Activated CD4-positive, alpha-beta memory T cell treated with anti-CD3 and anti-CD28 coated beads for 36 hours (primary cell): ENCODE measurements at regions not wholly inside any gene's neighbourhood (a gene's known extent, or its start where the extent isn't known, plus 50 kb on each side); places are given as distances from the start of the nearest gene placed in this dataset.

Experiments
- CTCF ChIA-PET: fragments of 350-600 bp; sonication (Branson Sonifier 250); formaldehyde crosslinking; loops from one replicate; lab custom pipeline; 2021; ENCODE audit warnings: antibody characterized with exemption, inconsistent platforms; lab: Charles Lee
- POLR2A ChIA-PET: fragments of 350-600 bp; sonication (Branson Sonifier 250); formaldehyde crosslinking; loops from one replicate; lab custom pipeline; 2021; ENCODE audit warnings: antibody characterized with exemption; lab: Charles Lee
- DNase-seq: peaks from one replicate; pipeline ENCODE4 v3.0.0-alpha.2; 2020
- H3K27ac Mint-ChIP-seq: one replicate; pipeline ENCODE4 v1.8.0; 2021; ENCODE audit warnings: mixed read lengths
- H3K27me3 Mint-ChIP-seq: one replicate; pipeline ENCODE4 v1.8.0; 2021; ENCODE audit warnings: mixed read lengths
- H3K36me3 Mint-ChIP-seq: one replicate; pipeline ENCODE4 v1.8.0; 2021; ENCODE audit warnings: mixed read lengths
- H3K4me1 Mint-ChIP-seq: one replicate; pipeline ENCODE4 v1.8.0; 2021; ENCODE audit warnings: low read depth, mixed read lengths
- H3K4me3 Mint-ChIP-seq: one replicate; pipeline ENCODE4 v1.8.0; 2021; ENCODE audit warnings: mild to moderate bottlenecking, mixed read lengths
- H3K9me3 Mint-ChIP-seq: one replicate; pipeline ENCODE4 v1.8.0; 2021; ENCODE audit warnings: mixed read lengths
- intact Hi-C: fragments of 100-400 bp; cut with micrococcal nuclease; formaldehyde crosslinking; loops from one replicate; pipeline ENCODE4 v1.15.1; 2023

- Mint-ChIP-seq H3K27ac (no peak overlapping the region), H3K4me1 (no peaks in the 10 kb centered on the region), H3K27me3 (peaks cover 4% of the 10 kb centered on the region), H3K36me3 (no peaks in the 10 kb centered on the region), H3K4me3 (no peak overlapping the region), H3K9me3 (no peaks in the 10 kb centered on the region)
- CTCF ChIA-PET, result no interaction called here
- no peak for DNase-seq
- POLR2A ChIA-PET, result no interaction called here
- intact Hi-C loops, result no loop called here
Observed at GRCh38 chr5:38751103-38751502, 94.7 kb upstream of the OSMR start.

DNA sequence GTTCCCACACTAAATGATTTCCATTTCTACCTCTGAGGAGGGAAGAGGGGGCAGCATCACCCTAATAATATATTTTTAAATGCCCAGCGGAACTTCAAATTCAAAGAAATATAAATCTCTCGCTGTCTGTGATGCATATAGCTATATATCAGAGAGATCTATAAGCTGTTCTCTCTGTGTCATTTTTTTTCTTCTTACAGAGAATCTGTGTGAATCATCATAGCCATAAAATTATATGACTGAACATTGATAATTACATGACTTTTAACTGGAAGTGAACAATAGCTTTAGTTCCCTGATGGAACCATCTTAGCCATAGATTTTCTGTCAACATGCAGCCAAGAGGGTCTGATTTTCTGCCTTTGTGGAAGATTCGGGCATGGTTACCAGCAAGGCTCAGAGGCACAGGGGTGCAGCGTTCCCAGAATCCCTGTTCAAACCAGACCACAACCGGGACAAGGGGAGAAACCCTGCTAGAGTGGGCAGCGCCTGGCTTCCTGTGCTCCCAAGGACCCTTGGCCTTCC, 93.7 kb upstream of the OSMR start:
- no peak overlapping the region for H3K4me3 Mint-ChIP-seq
- H3K4me1 Mint-ChIP-seq, result no peaks in the 10 kb centered on the region
- intact Hi-C loops, result no loop called here
- POLR2A ChIA-PET, result no interaction called here
- H3K36me3 Mint-ChIP-seq, result no peaks in the 10 kb centered on the region
- no peak for DNase-seq
- H3K9me3 Mint-ChIP-seq, result no peaks in the 10 kb centered on the region
- H3K27ac Mint-ChIP-seq, result no peak overlapping the region
- H3K27me3 Mint-ChIP-seq, result peaks cover 4% of the 10 kb centered on the region
- CTCF ChIA-PET, result no interaction called here

- no peaks in the 10 kb centered on the region for H3K4me1 Mint-ChIP-seq
- CTCF ChIA-PET, result no interaction called here
- no peaks in the 10 kb centered on the region for H3K9me3 Mint-ChIP-seq
- intact Hi-C loops, result no loop called here
- peaks cover 1% of the 10 kb centered on the region for H3K27me3 Mint-ChIP-seq
- no peak overlapping the region for H3K4me3 Mint-ChIP-seq
- H3K27ac Mint-ChIP-seq, result no peak overlapping the region
- no peaks in the 10 kb centered on the region for H3K36me3 Mint-ChIP-seq
- no peak for DNase-seq
- POLR2A ChIA-PET, result no interaction called here
Observed at GRCh38 chr5:38752622-38753021, 93.2 kb upstream of the OSMR start.

- POLR2A ChIA-PET, result no interaction called here
- CTCF ChIA-PET, result no interaction called here
- H3K27ac Mint-ChIP-seq, result no peak overlapping the region
- H3K9me3 Mint-ChIP-seq, result no peaks in the 10 kb centered on the region
- peaks cover 1% of the 10 kb centered on the region for H3K27me3 Mint-ChIP-seq
- H3K36me3 Mint-ChIP-seq, result no peaks in the 10 kb centered on the region
- DNase-seq, result no peak
- H3K4me1 Mint-ChIP-seq, result no peaks in the 10 kb centered on the region
- intact Hi-C loops, result no loop called here
- no peak overlapping the region for H3K4me3 Mint-ChIP-seq
Observed at GRCh38 chr5:38753141-38753540, 92.7 kb upstream of the OSMR start.

GRCh38 chr5:38753776-38754175, 92.0 kb upstream of the OSMR start:
- no peak for DNase-seq
- Mint-ChIP-seq H3K27me3 (peaks cover 1% of the 10 kb centered on the region), H3K4me3 (no peak overlapping the region), H3K27ac (no peak overlapping the region), H3K36me3 (no peaks in the 10 kb centered on the region), H3K4me1 (no peaks in the 10 kb centered on the region), H3K9me3 (no peaks in the 10 kb centered on the region)
- ChIA-PET POLR2A (no interaction called here), CTCF (no interaction called here)
- intact Hi-C loops, result no loop called here

DNA sequence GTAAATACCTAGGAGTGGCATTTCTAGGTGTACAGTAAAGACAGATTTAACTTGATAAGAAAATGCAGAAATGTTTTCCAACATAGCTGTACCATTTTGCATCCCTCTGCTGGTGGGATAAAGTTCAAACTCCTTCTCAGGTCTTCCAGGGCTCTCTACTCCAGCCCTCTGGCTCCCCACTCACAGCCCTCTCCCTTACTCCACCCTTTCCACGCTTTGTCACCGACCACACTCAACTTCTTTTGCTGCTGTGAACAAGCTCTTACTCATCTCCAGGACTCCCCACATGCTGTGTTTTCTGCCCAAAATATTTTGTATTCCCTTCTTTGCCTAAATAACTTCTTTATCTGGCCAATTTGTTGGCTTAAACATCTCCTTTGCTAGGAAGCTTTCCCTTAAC, 90.6 kb upstream of the OSMR start:
- ChIA-PET POLR2A (no interaction called here), CTCF (interaction anchor here (0.9 kb wide), 1 partner anchor 314 kb away, joined by 3 read pairs; no protein-coding TSS in a partner anchor)
- Mint-ChIP-seq H3K9me3 (no peaks in the 10 kb centered on the region), H3K27ac (no peak overlapping the region), H3K4me1 (no peaks in the 10 kb centered on the region), H3K36me3 (no peaks in the 10 kb centered on the region), H3K27me3 (peaks cover 1% of the 10 kb centered on the region), H3K4me3 (no peak overlapping the region)
- intact Hi-C loops, result no loop called here
- DNase-seq, result no peak

- ChIA-PET CTCF (interaction anchor here (0.9 kb wide), 1 partner anchor 314 kb away, joined by 3 read pairs; no protein-coding TSS in a partner anchor), POLR2A (no interaction called here)
- peaks cover 1% of the 10 kb centered on the region for H3K27me3 Mint-ChIP-seq
Observed at GRCh38 chr5:38756068-38756467, 89.7 kb upstream of the OSMR start.

GRCh38 chr5:38757451-38758245, 88.2 kb upstream of the OSMR start:
- intact Hi-C loops, result no loop called here
- POLR2A ChIA-PET, result no interaction called here
- Mint-ChIP-seq H3K4me1 (no peaks in the 10 kb centered on the region), H3K9me3 (no peaks in the 10 kb centered on the region), H3K36me3 (no peaks in the 10 kb centered on the region), H3K4me3 (no peak overlapping the region), H3K27me3 (peaks cover 1% of the 10 kb centered on the region), H3K27ac (no peak overlapping the region)
- DNase-seq, result no peak
- CTCF ChIA-PET, result no interaction called here

More at GRCh38 chr5:38756068-38756467, 89.7 kb upstream of the OSMR start:
- no peaks in the 10 kb centered on the region for H3K36me3 Mint-ChIP-seq
- H3K9me3 Mint-ChIP-seq, result no peaks in the 10 kb centered on the region
- no peak overlapping the region for H3K27ac Mint-ChIP-seq
- DNase-seq, result no peak
- intact Hi-C loops, result no loop called here
- H3K4me3 Mint-ChIP-seq, result no peak overlapping the region
- H3K4me1 Mint-ChIP-seq, result no peaks in the 10 kb centered on the region

DNA sequence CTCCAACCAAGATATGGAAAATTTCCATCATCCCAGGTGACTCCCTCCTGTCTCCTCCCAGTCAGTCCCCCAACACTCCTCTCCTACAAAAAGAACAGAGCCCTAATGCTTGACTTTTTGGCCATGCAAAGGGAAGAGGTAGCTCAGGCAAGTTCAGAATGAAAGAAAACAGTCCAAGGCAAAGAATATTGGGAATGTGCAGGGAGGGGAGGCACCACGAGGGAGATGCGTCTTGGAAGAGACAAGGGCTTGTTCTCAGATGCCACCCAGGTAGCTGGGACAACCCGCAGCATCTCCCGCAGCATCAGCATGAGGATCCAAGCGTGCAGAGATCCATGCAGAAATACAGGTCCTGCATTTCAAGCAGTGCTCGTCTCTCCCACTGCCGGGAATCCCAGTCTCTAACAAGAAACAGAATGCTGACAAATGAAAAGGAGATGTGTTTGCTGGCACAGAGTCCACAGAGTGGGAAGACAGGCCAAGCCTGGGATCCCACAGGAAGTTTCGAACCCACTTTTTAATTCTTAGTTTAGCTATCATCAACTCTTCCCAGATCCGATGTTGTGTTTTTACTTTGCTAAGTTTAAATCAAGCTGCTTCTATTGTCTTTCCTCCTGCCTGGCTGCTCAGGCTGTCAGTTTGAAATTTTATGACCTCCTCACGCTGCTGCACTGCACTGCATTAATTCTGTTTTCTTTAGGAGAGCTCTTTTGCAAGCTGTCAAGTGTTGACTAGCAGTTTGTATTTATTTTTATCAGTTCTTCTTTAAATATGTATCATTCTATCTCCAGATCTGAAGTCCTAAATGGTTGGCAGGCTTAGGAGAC, 86.8 kb upstream of the OSMR start:
- DNase-seq, result no peak
- Mint-ChIP-seq H3K4me3 (no peak overlapping the region), H3K27ac (no peak overlapping the region), H3K4me1 (no peaks in the 10 kb centered on the region), H3K36me3 (no peaks in the 10 kb centered on the region), H3K9me3 (no peaks in the 10 kb centered on the region), H3K27me3 (peaks cover 1% of the 10 kb centered on the region)
- POLR2A ChIA-PET, result no interaction called here
- intact Hi-C loops, result no loop called here
- CTCF ChIA-PET, result interaction anchor here (1.1 kb wide), 1 partner anchor 51 kb away, joined by 3 read pairs; no protein-coding TSS in a partner anchor

DNA sequence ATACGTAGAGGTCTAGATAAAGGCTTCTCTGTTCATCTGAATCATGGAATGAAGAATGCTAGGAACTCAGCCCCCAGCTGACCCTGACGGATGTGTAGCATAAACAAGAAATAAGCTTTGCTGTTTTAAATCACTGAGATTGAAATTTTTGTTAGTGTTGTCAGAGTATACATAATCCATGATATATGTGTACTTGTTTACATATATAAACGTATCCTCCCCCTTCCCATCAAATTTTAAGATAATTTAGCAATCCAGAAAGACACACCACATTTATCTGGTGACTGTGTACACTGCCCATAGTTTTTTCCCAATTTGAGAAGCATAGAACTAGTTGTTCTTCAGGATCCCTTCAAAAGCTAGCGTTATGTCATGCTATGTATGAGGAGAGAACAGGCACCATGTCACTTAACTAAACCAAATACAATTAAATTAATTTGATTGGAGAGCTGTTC, 80.8 kb upstream of the OSMR start:
- H3K36me3 Mint-ChIP-seq, result no peaks in the 10 kb centered on the region
- H3K27me3 Mint-ChIP-seq, result peaks cover 12% of the 10 kb centered on the region
- DNase-seq, result no peak
- peaks cover 9% of the 10 kb centered on the region for H3K9me3 Mint-ChIP-seq
- H3K4me1 Mint-ChIP-seq, result no peaks in the 10 kb centered on the region
- POLR2A ChIA-PET, result no interaction called here
- CTCF ChIA-PET, result no interaction called here
- no peak overlapping the region for H3K27ac Mint-ChIP-seq
- intact Hi-C loops, result no loop called here
- no peak overlapping the region for H3K4me3 Mint-ChIP-seq

GRCh38 chr5:38765399-38765861, 80.4 kb upstream of the OSMR start:
- Mint-ChIP-seq H3K4me1 (no peaks in the 10 kb centered on the region), H3K27me3 (peaks cover 12% of the 10 kb centered on the region), H3K27ac (no peak overlapping the region), H3K4me3 (no peak overlapping the region), H3K36me3 (no peaks in the 10 kb centered on the region), H3K9me3 (peaks cover 9% of the 10 kb centered on the region)
- no peak for DNase-seq
- CTCF ChIA-PET, result no interaction called here
- intact Hi-C loops, result no loop called here
- POLR2A ChIA-PET, result no interaction called here

- DNase-seq, result no peak
- Mint-ChIP-seq H3K27me3 (peaks cover 12% of the 10 kb centered on the region), H3K4me3 (no peak overlapping the region), H3K36me3 (no peaks in the 10 kb centered on the region), H3K27ac (no peak overlapping the region), H3K4me1 (no peaks in the 10 kb centered on the region), H3K9me3 (peaks cover 9% of the 10 kb centered on the region)
- CTCF ChIA-PET, result no interaction called here
- intact Hi-C loops, result no loop called here
- POLR2A ChIA-PET, result no interaction called here
Observed at GRCh38 chr5:38766151-38766550, 79.7 kb upstream of the OSMR start.
